HepG2 (cell line): ENCODE measurements at regions not wholly inside any gene's neighbourhood (a gene's known extent, or its start where the extent isn't known, plus 50 kb on each side); places are given as distances from the start of the nearest gene placed in this dataset.

Experiments
- ATAC-seq: fragments of 200-7000 bp; cut with Tn5 transposase; 3 replicates; pipeline ENCODE4 v1.9.1; 2020; ENCODE audit warnings: mild to moderate bottlenecking, moderate library complexity
- BruUV-seq: library from RNA; stranded (reverse); fragments of 400-500 nt; replicated peaks from 2 replicates; lab custom pipeline; 2021; lab: Mats Ljungman, UMichigan
- CTCF ChIA-PET: fragments of 300-600 bp; formaldehyde crosslinking; extraction: SDS; loops from one replicate; lab custom pipeline; 2021; ENCODE audit warnings: low total read pairs, inconsistent platforms, low intra/inter-chr PET ratio; lab: Yijun Ruan, JAX
- POLR2A ChIA-PET: fragments of 350-600 bp; sonication (Branson Sonifier 250); formaldehyde crosslinking; loops from one replicate; lab custom pipeline; 2020; ENCODE audit warnings: antibody characterized with exemption, inconsistent platforms; lab: Yijun Ruan, JAX
- DNase-seq: peaks from one replicate; pipeline ENCODE4 v3.0.0-alpha.2; 2015; ENCODE audit warnings: low spot score
- FAIRE-seq: peaks from 3 replicates; lab custom pipeline; 2011; peaks lifted over from hg19 to GRCh38; lab: Jason Lieb, UNC
- H2AFZ ChIP-seq: one replicate; pipeline ENCODE4 v1.6.1; 2011; ENCODE audit warnings: low read length, inconsistent platforms
- H3K27ac ChIP-seq: fragments of 300-600 bp; 3 replicates; pipeline ENCODE4 v1.8.0; 2011; ENCODE audit warnings: mixed run types, mild to moderate bottlenecking, mixed read lengths, low read length, inconsistent platforms; ENCODE audit not compliant: insufficient read depth; ENCODE audit errors: extremely low read length
- H3K27me3 ChIP-seq, 2 experiments: fragments of 200-600 bp in 1 of 2; 2 replicates in 1 of 2; 3 replicates in 1 of 2; pipeline versions ENCODE4 v1.6.0 to v1.8.0; 2011; ENCODE audit warnings: low read length in 2 of 2, mild to moderate bottlenecking in 2 of 2, moderate library complexity in 2 of 2, inconsistent platforms in 1 of 2; ENCODE audit not compliant: insufficient read depth in 2 of 2, control insufficient read depth in 1 of 2
- H3K36me3 ChIP-seq, 2 experiments: fragments of 200-600 bp in 1 of 2; replicated peaks in 1 of 2; 2 replicates in 1 of 2; 3 replicates in 1 of 2; pipeline versions ENCODE4 v1.5.1 to v1.8.0; 2011; ENCODE audit warnings: low read length in 2 of 2, inconsistent platforms in 1 of 2; ENCODE audit not compliant: insufficient read depth in 2 of 2, control insufficient read depth in 1 of 2
- H3K4me1 ChIP-seq: 2 replicates; pipeline ENCODE4 v1.5.1; 2012; ENCODE audit warnings: low read length, inconsistent platforms; ENCODE audit not compliant: insufficient read depth
- H3K4me2 ChIP-seq: 2 replicates; pipeline ENCODE4 v1.6.0; 2011; ENCODE audit warnings: low read depth, low read length, inconsistent platforms
- H3K4me3 ChIP-seq, 3 experiments: fragments of 200-600 bp in 1 of 3; sonication (generic), shearing (Covaris generic) in 1 of 3; replicated peaks in 1 of 3; 2 replicates each; pipeline ENCODE4 v1.5.1; 2011 to 2016; ENCODE audit warnings: low read length in 3 of 3, inconsistent platforms in 2 of 3, low read depth in 2 of 3, mild to moderate bottlenecking in 2 of 3, control low read depth in 1 of 3, mixed read lengths in 1 of 3; ENCODE audit not compliant: insufficient read depth in 1 of 3
- H3K79me2 ChIP-seq: one replicate; pipeline ENCODE4 v1.6.1; 2011; ENCODE audit warnings: low read length, inconsistent platforms; ENCODE audit not compliant: insufficient read depth
- H3K9ac ChIP-seq: 2 replicates; pipeline ENCODE4 v1.6.0; 2011; ENCODE audit warnings: mild to moderate bottlenecking, low read depth, low read length, inconsistent platforms; ENCODE audit not compliant: insufficient read depth
- H3K9me3 ChIP-seq: 2 replicates; pipeline ENCODE4 v1.5.1; 2012; ENCODE audit warnings: mild to moderate bottlenecking, low read length
- H4K20me1 ChIP-seq: 2 replicates; pipeline ENCODE4 v1.6.0; 2011; ENCODE audit warnings: inconsistent platforms, mild to moderate bottlenecking, low read length, moderate library complexity; ENCODE audit not compliant: insufficient read depth
- BRD4 ChIP-seq: sonication (generic); formaldehyde crosslinking; IDR thresholded peaks from 2 replicates; pipeline ENCODE4 v1.4.0; 2020; ENCODE audit warnings: missing genetic modification reagents
- MAFF ChIP-seq: IDR thresholded peaks from 2 replicates; pipeline ENCODE4 v1.6.1; 2011; ENCODE audit warnings: low read depth, low read length, improper control_type of control experiment
- MAFK ChIP-seq, 2 experiments: IDR thresholded peaks in 1 of 2; conservative IDR thresholded peaks in 1 of 2; 2 replicates each; pipeline ENCODE4 v1.6.1; 2011; ENCODE audit warnings: improper control_type of control experiment in 2 of 2, low read length in 2 of 2
- SUZ12 ChIP-seq: fragments of 150-350 bp; IDR thresholded peaks from 2 replicates; pipeline ENCODE4 v1.6.1; 2014; ENCODE audit warnings: low read depth, low read length
- ZNF552 ChIP-seq: sonication (generic); formaldehyde crosslinking; IDR thresholded peaks from 2 replicates; pipeline ENCODE4 v1.9.0; 2022; ENCODE audit warnings: missing genetic modification reagents, mild to moderate bottlenecking, borderline replicate concordance
- WGBS: methylation state at CpG from one replicate; pipeline ENCODE4 v1.1.6; 2017; ENCODE audit warnings: low lambda C conversion rate; 5-methylcytosine and 5-hydroxymethylcytosine counted together
- in situ Hi-C: cut with HindIII; loops from 2 replicates; pipeline ENCODE4 v1.10.0; 2017; ENCODE audit warnings: low pct_unique_long_range_greater_than_20kb; ENCODE audit not compliant: extremely low pct_ligation_motif_present
- intact Hi-C: fragments of 100-400 bp; cut with micrococcal nuclease; formaldehyde crosslinking; loops from one replicate; pipeline ENCODE4 v1.10.0; 2022; ENCODE audit not compliant: unreplicated experiment
- TF ChIP-seq, protein P1 (sequence below): sonication (generic); formaldehyde crosslinking; IDR thresholded peaks from 2 replicates; pipeline ENCODE4 v1.8.0; 2022; ENCODE audit warnings: mild to moderate bottlenecking, missing genetic modification reagents, borderline replicate concordance
- TF ChIP-seq, protein P2 (sequence below): sonication (generic); formaldehyde crosslinking; IDR thresholded peaks from 2 replicates; pipeline ENCODE4 v1.4.0; 2020; ENCODE audit warnings: low read depth, missing genetic modification reagents
- TF ChIP-seq, protein P3 (sequence below): sonication (generic); formaldehyde crosslinking; IDR thresholded peaks from 2 replicates; pipeline ENCODE4 v1.4.0; 2020; ENCODE audit warnings: missing genetic modification reagents
- TF ChIP-seq, protein P4 (sequence below): sonication (generic); formaldehyde crosslinking; IDR thresholded peaks from 2 replicates; pipeline ENCODE4 v1.8.1; 2023; ENCODE audit warnings: mild to moderate bottlenecking, inconsistent platforms, moderate library complexity, missing genetic modification reagents, borderline replicate concordance
- TF ChIP-seq, protein P5 (sequence below): sonication (generic); formaldehyde crosslinking; IDR thresholded peaks from 2 replicates; pipeline ENCODE4 v1.8.1; 2023; ENCODE audit warnings: mild to moderate bottlenecking, missing genetic modification reagents

DNA sequence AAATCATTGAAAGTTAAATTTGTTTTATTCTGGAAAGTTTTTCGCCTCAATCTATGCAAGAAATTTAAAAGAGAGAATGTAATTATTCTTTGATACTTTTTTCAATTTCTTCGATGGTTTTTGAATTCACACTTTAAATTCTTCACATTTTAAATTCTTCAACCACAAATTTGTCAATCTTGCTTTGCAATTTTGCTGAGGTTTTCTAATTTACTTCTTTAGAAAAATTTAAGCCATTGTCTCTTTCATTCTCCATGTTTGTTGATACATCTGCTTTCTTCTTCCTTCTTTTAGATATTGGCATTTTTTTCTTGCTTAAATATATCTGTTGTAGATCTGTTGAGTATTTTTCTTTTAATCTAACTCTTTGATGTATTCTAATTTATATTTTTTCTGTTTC, 301.9 kb upstream of the DSEL start:
- Histone ChIP-seq H3K27ac (no peak overlapping the region), H4K20me1 (no peaks in the 10 kb centered on the region)
- POLR2A ChIA-PET, result no interaction called here
- ATAC-seq (no peak), DNase-seq (no peak), FAIRE-seq (no peak)
- in situ Hi-C loops, result no loop called here
- peak; percentile 89 for TF ChIP-seq MAFF
- TF ChIP-seq MAFK (conservative IDR thresholded peaks at IDR 0.05 in 1 of 2, IDR thresholded peaks at IDR 0.05 in 1 of 2; ENCODE audit: low read length in 2 of 2), result peak; percentile 77 to 92
- TF ChIP-seq SUZ12, result no peak
- TF ChIP-seq, all 625 proteins: peak for 2
- Histone ChIP-seq H3K36me3 (no peaks in the 10 kb centered on the region), H2AFZ (no peak overlapping the region), H3K4me1 (no peaks in the 10 kb centered on the region), H3K79me2 (no peaks in the 10 kb centered on the region), H3K4me3 (no peak overlapping the region), H3K27me3 (no peaks in the 10 kb centered on the region), H3K9me3 (no peaks in the 10 kb centered on the region), H3K9ac (no peak overlapping the region), H3K4me2 (no peak overlapping the region)
- intact Hi-C loops, result no loop called here
- BruUV-seq, result no TSS peak
- WGBS, result 2% methylated on average over 2 of the region's 2 CpGs
- CTCF ChIA-PET, result no interaction called here

DNA sequence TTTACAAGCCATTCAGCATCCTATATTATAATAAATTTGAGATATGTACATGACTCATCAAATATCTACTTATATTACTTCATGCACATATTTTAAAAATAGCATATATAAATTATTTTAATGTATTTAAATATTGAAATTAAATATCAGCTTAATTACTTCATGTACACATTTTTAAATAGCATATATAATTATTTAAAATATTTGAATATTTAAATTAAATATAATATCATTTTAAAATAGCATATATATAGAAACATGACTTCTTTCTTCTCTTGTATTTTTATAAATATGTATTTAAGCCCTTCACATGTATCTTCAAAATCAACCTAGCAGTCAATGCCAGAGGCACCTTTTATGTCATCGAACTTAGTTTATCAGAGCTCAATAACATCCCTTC, 298.8 kb upstream of the DSEL start:
- H3K27ac ChIP-seq, result no peak overlapping the region
- in situ Hi-C loops, result no loop called here
- FAIRE-seq, result no peak
- intact Hi-C loops, result no loop called here
- H3K79me2 ChIP-seq, result no peaks in the 10 kb centered on the region
- no peak for DNase-seq
- WGBS, result 6% methylated on average over 1 of the region's 1 CpG
- H3K4me3 ChIP-seq, result no peak overlapping the region
- H4K20me1 ChIP-seq, result no peaks in the 10 kb centered on the region
- ATAC-seq, result no peak
- no peaks in the 10 kb centered on the region for H3K4me1 ChIP-seq
- H3K9ac ChIP-seq, result no peak overlapping the region
- no peaks in the 10 kb centered on the region for H3K27me3 ChIP-seq
- no TSS peak for BruUV-seq
- H3K4me2 ChIP-seq, result no peak overlapping the region
- H2AFZ ChIP-seq, result no peak overlapping the region
- H3K9me3 ChIP-seq, result no peaks in the 10 kb centered on the region
- ChIA-PET CTCF (no interaction called here), POLR2A (no interaction called here)
- no peaks in the 10 kb centered on the region for H3K36me3 ChIP-seq
- TF ChIP-seq BRD4 (no peak), ZNF552 (CRISPR knock-in tag) (no peak)
- TF ChIP-seq, protein P1, sequence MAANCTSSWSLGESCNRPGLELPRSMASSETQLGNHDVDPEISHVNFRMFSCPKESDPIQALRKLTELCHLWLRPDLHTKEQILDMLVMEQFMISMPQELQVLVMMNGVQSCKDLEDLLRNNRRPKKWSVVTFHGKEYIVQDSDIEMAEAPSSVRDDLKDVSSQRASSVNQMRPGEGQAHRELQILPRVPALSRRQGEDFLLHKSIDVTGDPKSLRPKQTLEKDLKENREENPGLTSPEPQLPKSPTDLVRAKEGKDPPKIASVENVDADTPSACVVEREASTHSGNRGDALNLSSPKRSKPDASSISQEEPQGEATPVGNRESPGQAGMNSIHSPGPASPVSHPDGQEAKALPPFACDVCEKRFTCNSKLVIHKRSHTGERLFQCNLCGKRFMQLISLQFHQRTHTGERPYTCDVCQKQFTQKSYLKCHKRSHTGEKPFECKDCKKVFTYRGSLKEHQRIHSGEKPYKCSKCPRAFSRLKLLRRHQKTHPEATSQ, result no peak
- TF ChIP-seq, protein P2, sequence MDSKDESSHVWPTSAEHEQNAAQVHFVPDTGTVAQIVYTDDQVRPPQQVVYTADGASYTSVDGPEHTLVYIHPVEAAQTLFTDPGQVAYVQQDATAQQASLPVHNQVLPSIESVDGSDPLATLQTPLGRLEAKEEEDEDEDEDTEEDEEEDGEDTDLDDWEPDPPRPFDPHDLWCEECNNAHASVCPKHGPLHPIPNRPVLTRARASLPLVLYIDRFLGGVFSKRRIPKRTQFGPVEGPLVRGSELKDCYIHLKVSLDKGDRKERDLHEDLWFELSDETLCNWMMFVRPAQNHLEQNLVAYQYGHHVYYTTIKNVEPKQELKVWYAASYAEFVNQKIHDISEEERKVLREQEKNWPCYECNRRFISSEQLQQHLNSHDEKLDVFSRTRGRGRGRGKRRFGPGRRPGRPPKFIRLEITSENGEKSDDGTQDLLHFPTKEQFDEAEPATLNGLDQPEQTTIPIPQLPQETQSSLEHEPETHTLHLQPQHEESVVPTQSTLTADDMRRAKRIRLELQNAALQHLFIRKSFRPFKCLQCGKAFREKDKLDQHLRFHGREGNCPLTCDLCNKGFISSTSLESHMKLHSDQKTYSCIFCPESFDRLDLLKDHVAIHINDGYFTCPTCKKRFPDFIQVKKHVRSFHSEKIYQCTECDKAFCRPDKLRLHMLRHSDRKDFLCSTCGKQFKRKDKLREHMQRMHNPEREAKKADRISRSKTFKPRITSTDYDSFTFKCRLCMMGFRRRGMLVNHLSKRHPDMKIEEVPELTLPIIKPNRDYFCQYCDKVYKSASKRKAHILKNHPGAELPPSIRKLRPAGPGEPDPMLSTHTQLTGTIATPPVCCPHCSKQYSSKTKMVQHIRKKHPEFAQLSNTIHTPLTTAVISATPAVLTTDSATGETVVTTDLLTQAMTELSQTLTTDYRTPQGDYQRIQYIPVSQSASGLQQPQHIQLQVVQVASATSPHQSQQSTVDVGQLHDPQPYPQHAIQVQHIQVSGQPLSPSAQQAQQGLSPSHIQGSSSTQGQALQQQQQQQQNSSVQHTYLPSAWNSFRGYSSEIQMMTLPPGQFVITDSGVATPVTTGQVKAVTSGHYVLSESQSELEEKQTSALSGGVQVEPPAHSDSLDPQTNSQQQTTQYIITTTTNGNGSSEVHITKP (CRISPR knock-in tag), result no peak
- TF ChIP-seq, protein P3, sequence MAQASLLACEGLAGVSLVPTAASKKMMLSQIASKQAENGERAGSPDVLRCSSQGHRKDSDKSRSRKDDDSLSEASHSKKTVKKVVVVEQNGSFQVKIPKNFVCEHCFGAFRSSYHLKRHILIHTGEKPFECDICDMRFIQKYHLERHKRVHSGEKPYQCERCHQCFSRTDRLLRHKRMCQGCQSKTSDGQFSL (CRISPR knock-in tag), result no peak
- TF ChIP-seq, protein P4, sequence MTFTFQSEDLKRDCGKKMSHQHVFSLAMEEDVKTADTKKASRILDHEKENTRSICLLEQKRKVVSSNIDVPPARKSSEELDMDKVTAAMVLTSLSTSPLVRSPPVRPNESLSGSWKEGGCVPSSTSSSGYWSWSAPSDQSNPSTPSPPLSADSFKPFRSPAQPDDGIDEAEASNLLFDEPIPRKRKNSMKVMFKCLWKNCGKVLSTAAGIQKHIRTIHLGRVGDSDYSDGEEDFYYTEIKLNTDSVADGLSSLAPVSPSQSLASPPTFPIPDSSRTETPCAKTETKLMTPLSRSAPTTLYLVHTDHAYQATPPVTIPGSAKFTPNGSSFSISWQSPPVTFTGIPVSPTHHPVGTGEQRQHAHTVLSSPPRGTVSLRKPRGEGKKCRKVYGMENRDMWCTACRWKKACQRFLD (CRISPR knock-in tag), result no peak
- TF ChIP-seq, protein P5, sequence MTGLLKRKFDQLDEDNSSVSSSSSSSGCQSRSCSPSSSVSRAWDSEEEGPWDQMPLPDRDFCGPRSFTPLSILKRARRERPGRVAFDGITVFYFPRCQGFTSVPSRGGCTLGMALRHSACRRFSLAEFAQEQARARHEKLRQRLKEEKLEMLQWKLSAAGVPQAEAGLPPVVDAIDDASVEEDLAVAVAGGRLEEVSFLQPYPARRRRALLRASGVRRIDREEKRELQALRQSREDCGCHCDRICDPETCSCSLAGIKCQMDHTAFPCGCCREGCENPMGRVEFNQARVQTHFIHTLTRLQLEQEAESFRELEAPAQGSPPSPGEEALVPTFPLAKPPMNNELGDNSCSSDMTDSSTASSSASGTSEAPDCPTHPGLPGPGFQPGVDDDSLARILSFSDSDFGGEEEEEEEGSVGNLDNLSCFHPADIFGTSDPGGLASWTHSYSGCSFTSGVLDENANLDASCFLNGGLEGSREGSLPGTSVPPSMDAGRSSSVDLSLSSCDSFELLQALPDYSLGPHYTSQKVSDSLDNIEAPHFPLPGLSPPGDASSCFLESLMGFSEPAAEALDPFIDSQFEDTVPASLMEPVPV, result no peak
